CD1c-positive myeloid dendritic cell (primary cell): ENCODE measurements at regions not wholly inside any gene's neighbourhood (a gene's known extent, or its start where the extent isn't known, plus 50 kb on each side); places are given as distances from the start of the nearest gene placed in this dataset.
"Not testable (repeated sequence)": the region's sequence is repeated elsewhere in the genome, so short reads cannot be mapped to it uniquely, and the experiment has no call there.

Experiments
- DNase-seq: peaks from one replicate; pipeline ENCODE4 v3.0.0-alpha.2; 2016; ENCODE audit errors: extremely low spot score

- DNase-seq: no peak
Observed at GRCh38 chr14:89061696-89062095, 237.2 kb downstream of the TTC8 start.

- no peak for DNase-seq
Observed at GRCh38 chr14:89065879-89066278, 241.4 kb downstream of the TTC8 start.

- no peak for DNase-seq
Observed at GRCh38 chr14:89067293-89067972, 243.0 kb downstream of the TTC8 start.

- no peak for DNase-seq
Observed at GRCh38 chr14:89078021-89078795, 253.8 kb downstream of the TTC8 start.

GRCh38 chr14:89085231-89085731 is 260.8 kb downstream of the TTC8 start:
- no peak for DNase-seq

GRCh38 chr14:89085737-89086382 is 261.4 kb downstream of the TTC8 start:
- no peak for DNase-seq

GRCh38 chr14:89088530-89088929 is 264.1 kb downstream of the TTC8 start:
- no peak for DNase-seq

- no peak for DNase-seq
Observed at GRCh38 chr14:89089330-89089729, 264.9 kb downstream of the TTC8 start.

GRCh38 chr14:89091781-89092180 is 267.3 kb downstream of the TTC8 start:
- DNase-seq: no peak

- DNase-seq: no peak
Observed at GRCh38 chr14:89093083-89093730, 268.8 kb downstream of the TTC8 start.

GRCh38 chr14:89095036-89095435 is 270.6 kb downstream of the TTC8 start:
- no peak for DNase-seq

- no peak for DNase-seq
Observed at GRCh38 chr14:89096946-89097345, 272.5 kb downstream of the TTC8 start.

GRCh38 chr14:89098254-89098653 is 273.8 kb downstream of the TTC8 start:
- DNase-seq: no peak

- DNase-seq: not testable (repeated sequence)
Observed at GRCh38 chr14:89104171-89104817, 279.8 kb downstream of the TTC8 start.

- DNase-seq: not testable (repeated sequence)
Observed at GRCh38 chr14:89104861-89105260, 280.4 kb downstream of the TTC8 start.
